ENCODE measurements at regions not wholly inside any gene's neighbourhood (a gene's known extent, or its start where the extent isn't known, plus 50 kb on each side); places are given as distances from the start of the nearest gene placed in this dataset.

GRCh38 chr18:76657911-76658470 lies 162.9 kb upstream of the ZNF516 start:
- no peaks in the 10 kb centered on the region for H3K27me3 ChIP-seq
- DNase-seq: no peak
- intact Hi-C loops (cut with DNase I): no loop called here
- 50% methylated on average over 9 of the region's 9 CpGs for WGBS (ENCODE audit: insufficient coverage, low coverage, low lambda C conversion rate, missing lambda C conversion rate)
- TF ChIP-seq POLR2A (IDR thresholded peaks at IDR 0.05): no peak
- TF ChIP-seq, protein P1, sequence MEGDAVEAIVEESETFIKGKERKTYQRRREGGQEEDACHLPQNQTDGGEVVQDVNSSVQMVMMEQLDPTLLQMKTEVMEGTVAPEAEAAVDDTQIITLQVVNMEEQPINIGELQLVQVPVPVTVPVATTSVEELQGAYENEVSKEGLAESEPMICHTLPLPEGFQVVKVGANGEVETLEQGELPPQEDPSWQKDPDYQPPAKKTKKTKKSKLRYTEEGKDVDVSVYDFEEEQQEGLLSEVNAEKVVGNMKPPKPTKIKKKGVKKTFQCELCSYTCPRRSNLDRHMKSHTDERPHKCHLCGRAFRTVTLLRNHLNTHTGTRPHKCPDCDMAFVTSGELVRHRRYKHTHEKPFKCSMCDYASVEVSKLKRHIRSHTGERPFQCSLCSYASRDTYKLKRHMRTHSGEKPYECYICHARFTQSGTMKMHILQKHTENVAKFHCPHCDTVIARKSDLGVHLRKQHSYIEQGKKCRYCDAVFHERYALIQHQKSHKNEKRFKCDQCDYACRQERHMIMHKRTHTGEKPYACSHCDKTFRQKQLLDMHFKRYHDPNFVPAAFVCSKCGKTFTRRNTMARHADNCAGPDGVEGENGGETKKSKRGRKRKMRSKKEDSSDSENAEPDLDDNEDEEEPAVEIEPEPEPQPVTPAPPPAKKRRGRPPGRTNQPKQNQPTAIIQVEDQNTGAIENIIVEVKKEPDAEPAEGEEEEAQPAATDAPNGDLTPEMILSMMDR (IDR thresholded peaks at IDR 0.05): no peak
- no peak for ATAC-seq
- no peaks in the 10 kb centered on the region for H3K9me3 ChIP-seq
- H3K27ac ChIP-seq: no peak overlapping the region
- H3K4me3 ChIP-seq: no peak overlapping the region
- H3K36me3 ChIP-seq: no peaks in the 10 kb centered on the region
- H3K4me1 ChIP-seq: no peaks in the 10 kb centered on the region

- H3K36me3 ChIP-seq: no peaks in the 10 kb centered on the region
- no peak overlapping the region for H3K4me3 ChIP-seq
- ATAC-seq (no peak), DNase-seq (no peak)
- H3K27ac ChIP-seq: no peak overlapping the region
- H3K27me3 ChIP-seq: no peaks in the 10 kb centered on the region
- H3K9me3 ChIP-seq: no peaks in the 10 kb centered on the region
- intact Hi-C loops (cut with DNase I): no loop called here
- no peaks in the 10 kb centered on the region for H3K4me1 ChIP-seq
- 40% methylated on average over 8 of the region's 8 CpGs for WGBS (ENCODE audit: insufficient coverage, low coverage, low lambda C conversion rate, missing lambda C conversion rate)
- no peak for TF ChIP-seq POLR2A (IDR thresholded peaks at IDR 0.05)
- TF ChIP-seq, protein P1 (IDR thresholded peaks at IDR 0.05): no peak
Measured at GRCh38 chr18:76656925-76657827, 162.1 kb upstream of the ZNF516 start.

GRCh38 chr18:76654577-76654976 lies 159.5 kb upstream of the ZNF516 start:
- H3K27ac ChIP-seq: no peak overlapping the region
- H3K4me1 ChIP-seq: no peaks in the 10 kb centered on the region
- WGBS (ENCODE audit: insufficient coverage, low coverage, low lambda C conversion rate, missing lambda C conversion rate): 52% methylated on average over 4 of the region's 4 CpGs
- no peaks in the 10 kb centered on the region for H3K27me3 ChIP-seq
- DNase-seq (no peak), ATAC-seq (no peak)
- TF ChIP-seq, protein P1 (IDR thresholded peaks at IDR 0.05): no peak
- TF ChIP-seq POLR2A (IDR thresholded peaks at IDR 0.05): no peak
- no peaks in the 10 kb centered on the region for H3K9me3 ChIP-seq
- H3K36me3 ChIP-seq: no peaks in the 10 kb centered on the region
- intact Hi-C loops (cut with DNase I): no loop called here
- no peak overlapping the region for H3K4me3 ChIP-seq

DNA sequence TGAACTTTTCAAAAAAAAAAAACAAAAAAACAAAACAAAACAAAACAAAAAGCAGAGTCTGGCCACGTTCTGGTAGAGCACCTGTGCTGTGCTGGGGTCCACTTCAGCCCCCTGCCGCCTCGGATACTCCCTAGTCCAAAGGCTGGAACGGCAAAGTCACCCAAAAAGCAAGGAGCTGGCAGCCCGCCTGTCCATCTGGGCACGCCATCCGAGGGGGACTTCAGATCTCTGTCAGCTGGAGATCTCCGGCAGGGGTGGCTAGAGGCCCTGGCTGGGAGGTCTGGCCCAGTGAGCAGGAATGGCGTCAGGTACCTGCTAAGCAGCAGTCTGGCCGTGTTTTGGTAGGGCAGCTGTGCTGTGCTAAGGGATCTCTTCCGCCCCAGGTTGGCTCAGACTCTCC lies 152.3 kb upstream of the ZNF516 start:
- Histone ChIP-seq H3K27ac (no peak overlapping the region), H3K36me3 (no peaks in the 10 kb centered on the region), H3K4me3 (no peak overlapping the region), H3K9me3 (no peaks in the 10 kb centered on the region), H3K4me1 (no peaks in the 10 kb centered on the region), H3K27me3 (no peaks in the 10 kb centered on the region)
- WGBS (ENCODE audit: insufficient coverage, low coverage, low lambda C conversion rate, missing lambda C conversion rate): 50% methylated on average over 2 of the region's 11 CpGs
- intact Hi-C loops (cut with DNase I): no loop called here
- DNase-seq: no peak
- TF ChIP-seq POLR2A (IDR thresholded peaks at IDR 0.05): no peak
- TF ChIP-seq, protein P1 (IDR thresholded peaks at IDR 0.05): no peak
- ATAC-seq: no peak

Data from right lobe of liver (tissue), 6 donors.